Caco-2 (cell line): ENCODE measurements at regions not wholly inside any gene's neighbourhood (a gene's known extent, or its start where the extent isn't known, plus 50 kb on each side); places are given as distances from the start of the nearest gene placed in this dataset.

Source experiments
- BruUV-seq: library from RNA; stranded (reverse); fragments of 400-500 nt; replicated peaks from 2 replicates; lab custom pipeline; 2021; lab: Mats Ljungman, UMichigan
- CTCF ChIA-PET: fragments of 300-600 bp; sonication (Branson Sonifier 250); formaldehyde crosslinking; loops from one replicate; lab custom pipeline; 2022; ENCODE audit warnings: antibody characterized with exemption; lab: Charles Lee
- POLR2A ChIA-PET: fragments of 300-600 bp; sonication (Branson Sonifier 250); formaldehyde crosslinking; loops from one replicate; lab custom pipeline; 2022; ENCODE audit warnings: antibody characterized with exemption; lab: Charles Lee
- DNase-seq, 2 experiments: peaks; one replicate each; pipeline versions ENCODE4 v3.0.0 to v3.0.0-alpha.2; 2020 to 2022
- H3K27me3 ChIP-seq: replicated peaks from 2 replicates; pipeline ENCODE4 v1.6.0; 2011; ENCODE audit warnings: low read length; ENCODE audit not compliant: control insufficient read depth, insufficient read depth
- H3K36me3 ChIP-seq: 2 replicates; pipeline ENCODE4 v1.5.1; 2011; ENCODE audit warnings: low read length; ENCODE audit not compliant: control insufficient read depth, insufficient read depth
- H3K4me1 ChIP-seq: fragments of 250-450 bp; sonication (Bioruptor Pico); 2 replicates; pipeline ENCODE4 v1.5.1; 2020; ENCODE audit warnings: mild to moderate bottlenecking
- H3K4me3 ChIP-seq: 2 replicates; pipeline ENCODE4 v1.5.1; 2011; ENCODE audit warnings: low read depth, mild to moderate bottlenecking, control low read depth, low read length
- H3K9me3 ChIP-seq: fragments of 250-450 bp; sonication (Bioruptor Pico); 2 replicates; pipeline ENCODE4 v1.5.1; 2020; ENCODE audit warnings: mild to moderate bottlenecking, moderate library complexity
- H3K27ac Mint-ChIP-seq: one replicate; pipeline ENCODE4 v1.8.0; 2022; ENCODE audit warnings: mixed read lengths; ENCODE audit not compliant: unreplicated experiment
- H3K27me3 Mint-ChIP-seq: one replicate; pipeline ENCODE4 v1.8.0; 2022; ENCODE audit warnings: mixed read lengths; ENCODE audit not compliant: insufficient read depth, unreplicated experiment
- H3K36me3 Mint-ChIP-seq: one replicate; pipeline ENCODE4 v1.8.0; 2022; ENCODE audit warnings: mild to moderate bottlenecking, mixed read lengths; ENCODE audit not compliant: insufficient read depth, unreplicated experiment
- H3K4me1 Mint-ChIP-seq: one replicate; pipeline ENCODE4 v1.8.0; 2022; ENCODE audit warnings: low read depth, mixed read lengths; ENCODE audit not compliant: unreplicated experiment
- H3K4me3 Mint-ChIP-seq: one replicate; pipeline ENCODE4 v1.8.0; 2022; ENCODE audit warnings: mild to moderate bottlenecking, moderate library complexity, mixed read lengths; ENCODE audit not compliant: unreplicated experiment
- H3K9me3 Mint-ChIP-seq: one replicate; pipeline ENCODE4 v1.8.0; 2022; ENCODE audit warnings: mixed read lengths; ENCODE audit not compliant: unreplicated experiment
- CTCF ChIP-seq, 2 experiments: fragments of 200-600 bp in 1 of 2; IDR thresholded peaks; 1 replicate in 1 of 2; 2 replicates in 1 of 2; pipeline versions ENCODE4 v1.5.1 to v1.8.0; 2011 to 2022; ENCODE audit warnings: antibody characterized with exemption in 1 of 2, control low read depth in 1 of 2, inconsistent platforms in 1 of 2, low read depth in 1 of 2, low read length in 1 of 2, mild to moderate bottlenecking in 1 of 2, moderate library complexity in 1 of 2; ENCODE audit not compliant: insufficient read depth in 1 of 2, severe bottlenecking in 1 of 2, unreplicated experiment in 1 of 2
- intact Hi-C: fragments of 100-400 bp; cut with micrococcal nuclease; formaldehyde crosslinking; loops from one replicate; pipeline ENCODE4 v1.10.0; 2022; ENCODE audit not compliant: unreplicated experiment

GRCh38 chr10:1855911-1856310 lies 118.6 kb upstream of the ADARB2 start:
- H3K27me3 Mint-ChIP-seq: peaks cover 35% of the 10 kb centered on the region
- ChIA-PET POLR2A (no interaction called here), CTCF (no interaction called here)
- H3K27ac Mint-ChIP-seq: no peak overlapping the region
- Histone ChIP-seq H3K36me3 (no peaks in the 10 kb centered on the region), H3K4me1 (no peaks in the 10 kb centered on the region), H3K9me3 (no peaks in the 10 kb centered on the region), H3K4me3 (no peak overlapping the region), H3K27me3 (no peaks in the 10 kb centered on the region)
- no peaks in the 10 kb centered on the region for H3K4me1 Mint-ChIP-seq
- TF ChIP-seq CTCF (IDR thresholded peaks at IDR 0.05; ENCODE audit: insufficient read depth in 1 of 2, low read depth in 1 of 2, low read length in 1 of 2, severe bottlenecking in 1 of 2, unreplicated experiment in 1 of 2): no peak
- H3K36me3 Mint-ChIP-seq: no peaks in the 10 kb centered on the region
- no TSS peak for BruUV-seq
- no peak for DNase-seq
- no peaks in the 10 kb centered on the region for H3K9me3 Mint-ChIP-seq
- H3K4me3 Mint-ChIP-seq: no peak overlapping the region
- intact Hi-C loops: no loop called here

- no peak overlapping the region for H3K27ac Mint-ChIP-seq
- no peaks in the 10 kb centered on the region for H3K4me1 Mint-ChIP-seq
- intact Hi-C loops: no loop called here
- ChIA-PET CTCF (no interaction called here), POLR2A (no interaction called here)
- no peak overlapping the region for H3K4me3 Mint-ChIP-seq
- H3K9me3 Mint-ChIP-seq: no peaks in the 10 kb centered on the region
- DNase-seq: no peak
- peaks cover 28% of the 10 kb centered on the region for H3K27me3 Mint-ChIP-seq
- BruUV-seq: no TSS peak
- TF ChIP-seq CTCF (IDR thresholded peaks at IDR 0.05; ENCODE audit: insufficient read depth in 1 of 2, low read depth in 1 of 2, low read length in 1 of 2, severe bottlenecking in 1 of 2, unreplicated experiment in 1 of 2): no peak
- Histone ChIP-seq H3K4me3 (no peak overlapping the region), H3K36me3 (no peaks in the 10 kb centered on the region), H3K9me3 (peaks cover 10% of the 10 kb centered on the region), H3K27me3 (no peaks in the 10 kb centered on the region), H3K4me1 (no peaks in the 10 kb centered on the region)
- no peaks in the 10 kb centered on the region for H3K36me3 Mint-ChIP-seq
Observed at GRCh38 chr10:1854271-1854670, 116.9 kb upstream of the ADARB2 start.

GRCh38 chr10:1853801-1854200 lies 116.5 kb upstream of the ADARB2 start:
- no peak overlapping the region for H3K4me3 ChIP-seq
- Mint-ChIP-seq H3K36me3 (no peaks in the 10 kb centered on the region), H3K4me1 (no peaks in the 10 kb centered on the region), H3K9me3 (no peaks in the 10 kb centered on the region), H3K4me3 (no peak overlapping the region), H3K27ac (no peak overlapping the region), H3K27me3 (peaks cover 29% of the 10 kb centered on the region)
- H3K27me3 ChIP-seq: no peaks in the 10 kb centered on the region
- TF ChIP-seq CTCF (IDR thresholded peaks at IDR 0.05; ENCODE audit: insufficient read depth in 1 of 2, low read depth in 1 of 2, low read length in 1 of 2, severe bottlenecking in 1 of 2, unreplicated experiment in 1 of 2): no peak
- POLR2A ChIA-PET: no interaction called here
- H3K9me3 ChIP-seq: peaks cover 10% of the 10 kb centered on the region
- H3K36me3 ChIP-seq: no peaks in the 10 kb centered on the region
- no peaks in the 10 kb centered on the region for H3K4me1 ChIP-seq
- CTCF ChIA-PET: no interaction called here
- no TSS peak for BruUV-seq
- DNase-seq: no peak
- intact Hi-C loops: no loop called here
